Trophoblast cell (in vitro differentiated cells and primary cell): ENCODE measurements at regions not wholly inside any gene's neighbourhood (a gene's known extent, or its start where the extent isn't known, plus 50 kb on each side); places are given as distances from the start of the nearest gene placed in this dataset.
A peak's percentile ranks its signal among the peaks of the same experiment; 100 is the strongest.
"Not testable (repeated sequence)": the region's sequence is repeated elsewhere in the genome, so short reads cannot be mapped to it uniquely, and the experiment has no call there.

Experiments
- DNase-seq, 2 donors: peaks; one replicate each; pipeline ENCODE4 v3.0.0-alpha.2; 2016
- H2AFZ ChIP-seq: 2 replicates; pipeline ENCODE4 v1.6.1; 2013; ENCODE audit warnings: low read length, moderate library complexity, mild to moderate bottlenecking; ENCODE audit not compliant: insufficient read depth, poor library complexity
- H2AK5ac ChIP-seq: 2 replicates; pipeline ENCODE4 v1.6.1; 2013; ENCODE audit warnings: mild to moderate bottlenecking, low read length
- H2BK120ac ChIP-seq: 2 replicates; pipeline ENCODE4 v1.6.1; 2013; ENCODE audit warnings: low read length, mild to moderate bottlenecking, moderate library complexity; ENCODE audit not compliant: insufficient read depth, poor library complexity
- H2BK12ac ChIP-seq: 2 replicates; pipeline ENCODE4 v1.6.1; 2013; ENCODE audit warnings: mild to moderate bottlenecking, low read length, moderate library complexity
- H2BK5ac ChIP-seq: 2 replicates; pipeline ENCODE4 v1.6.1; 2013; ENCODE audit warnings: low read length, low read depth, moderate library complexity, mild to moderate bottlenecking; ENCODE audit not compliant: poor library complexity
- H3K14ac ChIP-seq: 2 replicates; pipeline ENCODE4 v1.6.1; 2013; ENCODE audit warnings: mild to moderate bottlenecking, low read length
- H3K18ac ChIP-seq: 2 replicates; pipeline ENCODE4 v1.6.1; 2013; ENCODE audit warnings: mild to moderate bottlenecking, low read length
- H3K23ac ChIP-seq: 2 replicates; pipeline ENCODE4 v1.6.1; 2013; ENCODE audit warnings: low read length
- H3K27ac ChIP-seq: 2 replicates; pipeline ENCODE4 v1.5.1; 2013; ENCODE audit warnings: low read depth, mild to moderate bottlenecking, inconsistent platforms, low read length, moderate library complexity
- H3K27me3 ChIP-seq: 2 replicates; pipeline ENCODE4 v1.6.1; 2013; ENCODE audit warnings: inconsistent platforms, mild to moderate bottlenecking, low read length, moderate library complexity; ENCODE audit not compliant: insufficient read depth
- H3K36me3 ChIP-seq, 2 experiments: 1 replicate in 1 of 2; 2 replicates in 1 of 2; pipeline ENCODE4 v1.6.1; 2013; ENCODE audit warnings: low read length in 2 of 2, mild to moderate bottlenecking in 2 of 2, moderate library complexity in 1 of 2; ENCODE audit not compliant: insufficient read depth in 2 of 2, control insufficient read depth in 1 of 2
- H3K4ac ChIP-seq: 2 replicates; pipeline ENCODE4 v1.6.1; 2013; ENCODE audit warnings: low read depth, mild to moderate bottlenecking, low read length, moderate library complexity
- H3K4me1 ChIP-seq, 2 experiments: 1 replicate in 1 of 2; 2 replicates in 1 of 2; pipeline ENCODE4 v1.6.1; 2013; ENCODE audit warnings: low read length in 2 of 2, mild to moderate bottlenecking in 2 of 2, moderate library complexity in 1 of 2; ENCODE audit not compliant: insufficient read depth in 2 of 2, control insufficient read depth in 1 of 2
- H3K4me2 ChIP-seq: 2 replicates; pipeline ENCODE4 v1.6.1; 2013; ENCODE audit warnings: inconsistent platforms, mild to moderate bottlenecking, low read length, moderate library complexity
- H3K4me3 ChIP-seq: 2 replicates; pipeline ENCODE4 v1.5.1; 2013; ENCODE audit warnings: mild to moderate bottlenecking, low read depth, low read length, inconsistent platforms
- H3K79me1 ChIP-seq: one replicate; pipeline ENCODE4 v1.6.1; 2013; ENCODE audit warnings: low read length
- H3K79me2 ChIP-seq: 2 replicates; pipeline ENCODE4 v1.6.1; 2013; ENCODE audit warnings: low read length, mild to moderate bottlenecking; ENCODE audit not compliant: control insufficient read depth, insufficient read depth, poor library complexity
- H3K9ac ChIP-seq: 2 replicates; pipeline ENCODE4 v1.6.1; 2013; ENCODE audit warnings: mild to moderate bottlenecking, low read length
- H3K9me3 ChIP-seq: 2 replicates; pipeline ENCODE4 v1.6.1; 2013; ENCODE audit warnings: low read depth, mild to moderate bottlenecking, control low read depth, inconsistent platforms, low read length; ENCODE audit not compliant: insufficient read depth
- H4K12ac ChIP-seq: 2 replicates; pipeline ENCODE4 v1.6.1; 2013; ENCODE audit warnings: low read depth, mild to moderate bottlenecking, low read length, moderate library complexity
- H4K8ac ChIP-seq: 2 replicates; pipeline ENCODE4 v1.6.1; 2013; ENCODE audit warnings: low read depth, mild to moderate bottlenecking, low read length, moderate library complexity
- H4K91ac ChIP-seq: one replicate; pipeline ENCODE4 v1.6.1; 2013; ENCODE audit warnings: low read depth, mild to moderate bottlenecking, low read length, moderate library complexity
- WGBS: extraction: QIAGEN DNeasy Blood & Tissue Kit; methylation state at CpG from one replicate; pipeline ENCODE4 v1.1.7; 2013; ENCODE audit warnings: missing lambda C conversion rate; ENCODE audit not compliant: insufficient read length, insufficient coverage; ENCODE audit errors: extremely low coverage; 5-methylcytosine and 5-hydroxymethylcytosine counted together

GRCh38 chr4:138334346-138335016 is 92.3 kb upstream of the SLC7A11 start:
- H2AFZ ChIP-seq = no peak overlapping the region

DNA sequence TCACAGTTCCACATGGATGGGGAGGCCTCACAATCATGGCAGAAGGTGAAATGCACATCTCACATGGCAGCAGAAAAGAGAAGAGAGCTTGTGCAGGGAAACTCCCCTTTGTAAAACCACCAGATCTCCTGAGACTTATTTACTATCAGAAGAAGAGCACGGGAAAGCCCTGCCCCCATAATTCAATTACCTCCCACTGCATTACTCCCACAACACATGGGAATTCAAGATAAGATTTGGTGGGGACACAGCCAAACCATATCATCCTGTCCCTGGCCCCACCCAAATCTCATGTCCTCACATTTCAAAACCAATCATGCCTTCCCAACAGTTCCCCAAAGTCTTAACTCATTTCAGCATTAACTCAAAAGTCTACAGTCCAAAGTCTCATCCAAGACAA is 90.3 kb upstream of the SLC7A11 start:
- not testable (repeated sequence) for H2AK5ac ChIP-seq, DNase-seq, H3K27me3 ChIP-seq, H3K4me3 ChIP-seq, H4K12ac ChIP-seq, H3K9me3 ChIP-seq, H3K79me2 ChIP-seq, H2AFZ ChIP-seq, H2BK5ac ChIP-seq, H2BK120ac ChIP-seq, H3K18ac ChIP-seq, H3K79me1 ChIP-seq, H3K4me1 ChIP-seq, H2BK12ac ChIP-seq, H3K4ac ChIP-seq, H3K4me2 ChIP-seq, H3K14ac ChIP-seq, H3K9ac ChIP-seq, H4K91ac ChIP-seq, H3K23ac ChIP-seq, H3K36me3 ChIP-seq, H3K27ac ChIP-seq, H4K8ac ChIP-seq
- WGBS = no CpG with 5 or more reads among the region's 1 CpG

More at GRCh38 chr4:138334346-138335016, 92.3 kb upstream of the SLC7A11 start:
- Histone ChIP-seq H4K8ac (no peak overlapping the region), H3K27me3 (no peaks in the 10 kb centered on the region), H3K23ac (no peak overlapping the region), H3K14ac (no peak overlapping the region), H2AK5ac (no peak overlapping the region), H3K27ac (no peak overlapping the region), H3K4me1 (peaks cover under 1 to 3% of the 10 kb centered on the region in 2 experiments), H2BK12ac (no peak overlapping the region), H3K36me3 (no peaks in the 10 kb centered on the region), H4K12ac (no peak overlapping the region), H3K79me2 (no peaks in the 10 kb centered on the region), H3K4me2 (no peak overlapping the region), H3K4ac (no peak overlapping the region), H2BK120ac (no peak overlapping the region), H3K9ac (no peak overlapping the region), H3K79me1 (peaks cover 2% of the 10 kb centered on the region), H3K4me3 (no peak overlapping the region), H4K91ac (peak overlapping the region; percentile 33), H3K18ac (no peak overlapping the region), H2BK5ac (no peak overlapping the region), H3K9me3 (no peaks in the 10 kb centered on the region)
- WGBS = no CpG with 5 or more reads among the region's 9 CpGs
- no peak for DNase-seq

DNA sequence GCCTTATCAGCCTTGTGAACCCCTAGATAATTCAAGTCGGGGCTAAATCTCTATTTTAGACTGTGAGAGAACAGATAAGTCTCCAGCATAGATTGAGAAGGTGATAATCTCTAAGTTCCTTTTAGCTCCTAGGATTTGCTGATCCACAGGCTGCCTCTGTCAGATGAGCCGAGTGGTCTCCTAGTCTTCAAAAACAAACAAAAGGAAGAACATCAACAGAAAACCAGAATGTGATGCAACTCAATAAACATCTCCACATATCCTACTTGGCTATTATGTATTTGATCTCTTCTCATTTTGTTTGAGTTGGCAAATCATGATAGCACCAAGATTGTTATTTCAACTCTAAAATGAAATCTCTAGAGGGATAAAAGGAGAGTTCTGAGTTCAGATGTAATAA is 88.4 kb upstream of the SLC7A11 start:
- peaks cover 2 to 4% of the 10 kb centered on the region in 2 experiments for H3K4me1 ChIP-seq
- H2BK5ac ChIP-seq = no peak overlapping the region
- H3K79me1 ChIP-seq = peaks cover 3% of the 10 kb centered on the region
- no peak overlapping the region for H3K27ac ChIP-seq
- no peak overlapping the region for H4K91ac ChIP-seq
- no peak overlapping the region for H4K12ac ChIP-seq
- H3K36me3 ChIP-seq = no peaks in the 10 kb centered on the region
- no peak overlapping the region for H2AFZ ChIP-seq
- DNase-seq = no peak
- no peak overlapping the region for H3K9ac ChIP-seq
- no peak overlapping the region for H2BK12ac ChIP-seq
- H3K4me3 ChIP-seq = no peak overlapping the region
- no peak overlapping the region for H3K14ac ChIP-seq
- no peaks in the 10 kb centered on the region for H3K9me3 ChIP-seq
- H3K4ac ChIP-seq = no peak overlapping the region
- no peak overlapping the region for H3K4me2 ChIP-seq
- no CpG with 5 or more reads among the region's 2 CpGs for WGBS
- H4K8ac ChIP-seq = no peak overlapping the region
- no peaks in the 10 kb centered on the region for H3K27me3 ChIP-seq
- H3K18ac ChIP-seq = no peak overlapping the region
- H2AK5ac ChIP-seq = no peak overlapping the region
- H3K23ac ChIP-seq = no peak overlapping the region
- no peaks in the 10 kb centered on the region for H3K79me2 ChIP-seq
- H2BK120ac ChIP-seq = no peak overlapping the region

GRCh38 chr4:138329506-138330070 is 87.4 kb upstream of the SLC7A11 start:
- Histone ChIP-seq H3K4ac (no peak overlapping the region), H3K23ac (no peak overlapping the region), H3K79me1 (peaks cover 3% of the 10 kb centered on the region), H3K27ac (peak overlapping the region; percentile 49), H3K79me2 (no peaks in the 10 kb centered on the region), H3K4me3 (no peak overlapping the region), H2AFZ (no peak overlapping the region), H4K91ac (no peak overlapping the region), H3K36me3 (no peaks in the 10 kb centered on the region), H2AK5ac (no peak overlapping the region), H2BK5ac (no peak overlapping the region), H4K8ac (no peak overlapping the region), H3K4me2 (no peak overlapping the region), H3K14ac (no peak overlapping the region), H2BK12ac (peak overlapping the region; percentile 60), H3K4me1 (peaks cover 2 to 4% of the 10 kb centered on the region in 2 experiments), H3K9me3 (no peaks in the 10 kb centered on the region), H3K9ac (no peak overlapping the region), H3K27me3 (no peaks in the 10 kb centered on the region), H4K12ac (no peak overlapping the region), H3K18ac (no peak overlapping the region), H2BK120ac (no peak overlapping the region)
- DNase-seq = peak; percentile 25 to 66
- no CpG with 5 or more reads among the region's 6 CpGs for WGBS
